ENCODE measurements at regions not wholly inside any gene's neighbourhood (a gene's known extent, or its start where the extent isn't known, plus 50 kb on each side); places are given as distances from the start of the nearest gene placed in this dataset.

GRCh38 chr7:41367967-41368882 is 334.7 kb downstream of the INHBA start:
- no peak for TF ChIP-seq CTCF (conservative IDR thresholded peaks at IDR 0.05)
- no peaks in the 10 kb centered on the region for H3K4me1 ChIP-seq (ENCODE audit: control insufficient read depth, insufficient read depth, low read length)
- no peak overlapping the region for H3K27ac ChIP-seq (ENCODE audit: low read depth, low read length)
- no peak for DNase-seq
- Mint-ChIP-seq H3K27ac (no peak overlapping the region), H3K36me3 (ENCODE audit: low read depth) (no peaks in the 10 kb centered on the region), H3K9me3 (peaks cover 12% of the 10 kb centered on the region), H3K4me1 (no peaks in the 10 kb centered on the region), H3K4me3 (no peak overlapping the region), H3K27me3 (ENCODE audit: insufficient read depth) (no peaks in the 10 kb centered on the region)
- no peaks in the 10 kb centered on the region for H3K27me3 ChIP-seq (ENCODE audit: control insufficient read depth, insufficient read depth, low read length, poor library complexity, severe bottlenecking)
- WGBS, 2 experiments (ENCODE audit: insufficient coverage in 1 of 2, insufficient read length in 1 of 2): 90 to 96% methylated on average over 9 to 11 of the region's 11 CpGs
- H3K9ac ChIP-seq (ENCODE audit: extremely low read depth, low read length, poor library complexity, severe bottlenecking): no peak overlapping the region
- no peak overlapping the region for H3K4me3 ChIP-seq (ENCODE audit: low read length)
- H3K9me3 ChIP-seq (ENCODE audit: control insufficient read depth, low read length): no peaks in the 10 kb centered on the region
- no peaks in the 10 kb centered on the region for H3K36me3 ChIP-seq (ENCODE audit: control insufficient read depth, insufficient read depth, low read length)

DNA sequence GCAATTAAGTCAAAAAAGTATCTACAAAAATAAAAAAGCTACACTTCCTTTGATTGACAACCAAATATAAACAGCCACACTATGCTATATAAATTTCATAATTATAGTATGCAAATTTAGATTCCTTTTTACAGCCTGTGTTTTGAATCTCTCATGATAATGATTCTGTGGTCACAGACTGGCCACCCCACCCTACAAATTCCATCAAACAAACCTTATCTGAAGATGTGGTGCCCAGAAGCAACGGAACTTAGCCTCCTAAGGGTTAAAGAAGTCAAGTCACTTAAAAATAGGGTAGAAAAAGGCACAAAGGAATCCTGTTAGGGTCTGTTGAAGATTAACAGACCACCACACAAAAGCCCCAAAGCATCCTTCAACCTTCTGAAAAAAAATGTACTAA is 351.8 kb downstream of the INHBA start:
- Mint-ChIP-seq H3K27ac (no peak overlapping the region), H3K4me1 (no peaks in the 10 kb centered on the region), H3K36me3 (ENCODE audit: low read depth) (no peaks in the 10 kb centered on the region), H3K9me3 (peaks cover 3% of the 10 kb centered on the region), H3K4me3 (no peak overlapping the region), H3K27me3 (ENCODE audit: insufficient read depth) (no peaks in the 10 kb centered on the region)
- TF ChIP-seq CTCF (conservative IDR thresholded peaks at IDR 0.05): no peak
- 80% methylated on average over 1 of the region's 1 CpG; no CpG with 5 or more reads in 1 of the 2 experiments for WGBS, 2 experiments (ENCODE audit: insufficient coverage in 1 of 2, insufficient read length in 1 of 2)
- Histone ChIP-seq H3K4me3 (ENCODE audit: low read length) (no peak overlapping the region), H3K9me3 (ENCODE audit: control insufficient read depth, low read length) (no peaks in the 10 kb centered on the region), H3K27me3 (ENCODE audit: control insufficient read depth, insufficient read depth, low read length, poor library complexity, severe bottlenecking) (no peaks in the 10 kb centered on the region), H3K36me3 (ENCODE audit: control insufficient read depth, insufficient read depth, low read length) (no peaks in the 10 kb centered on the region), H3K4me1 (ENCODE audit: control insufficient read depth, insufficient read depth, low read length) (no peaks in the 10 kb centered on the region), H3K27ac (ENCODE audit: low read depth, low read length) (no peak overlapping the region), H3K9ac (ENCODE audit: extremely low read depth, low read length, poor library complexity, severe bottlenecking) (no peak overlapping the region)
- no peak for DNase-seq

DNA sequence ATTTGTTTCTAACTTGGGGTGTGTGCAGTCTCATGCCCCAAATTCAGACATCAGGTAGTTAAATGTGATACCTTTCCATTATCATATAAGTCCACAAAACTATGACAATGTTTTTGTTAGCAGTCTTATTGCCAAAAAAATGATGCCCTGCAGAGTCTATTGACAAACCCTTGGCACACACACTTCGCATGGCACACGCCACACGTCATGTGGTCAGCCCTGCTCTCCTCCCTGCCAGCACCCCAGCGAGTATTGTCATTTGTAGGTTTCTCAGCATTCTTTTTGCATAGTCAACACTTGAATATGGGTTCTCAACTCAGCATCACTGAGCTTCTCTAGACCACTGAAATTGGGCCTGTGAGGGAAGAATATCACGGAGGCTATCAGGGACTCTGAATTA is 356.0 kb downstream of the INHBA start:
- Histone ChIP-seq H3K9me3 (ENCODE audit: control insufficient read depth, low read length) (no peaks in the 10 kb centered on the region), H3K36me3 (ENCODE audit: control insufficient read depth, insufficient read depth, low read length) (no peaks in the 10 kb centered on the region), H3K27ac (ENCODE audit: low read depth, low read length) (no peak overlapping the region), H3K9ac (ENCODE audit: extremely low read depth, low read length, poor library complexity, severe bottlenecking) (no peak overlapping the region), H3K4me1 (ENCODE audit: control insufficient read depth, insufficient read depth, low read length) (no peaks in the 10 kb centered on the region), H3K4me3 (ENCODE audit: low read length) (no peak overlapping the region), H3K27me3 (ENCODE audit: control insufficient read depth, insufficient read depth, low read length, poor library complexity, severe bottlenecking) (no peaks in the 10 kb centered on the region)
- Mint-ChIP-seq H3K27ac (no peak overlapping the region), H3K9me3 (peaks cover 3% of the 10 kb centered on the region), H3K4me1 (no peaks in the 10 kb centered on the region), H3K27me3 (ENCODE audit: insufficient read depth) (no peaks in the 10 kb centered on the region), H3K36me3 (ENCODE audit: low read depth) (no peaks in the 10 kb centered on the region), H3K4me3 (no peak overlapping the region)
- no peak for TF ChIP-seq CTCF (conservative IDR thresholded peaks at IDR 0.05)
- DNase-seq: no peak
- 92 to 97% methylated on average over 5 of the region's 5 CpGs for WGBS, 2 experiments (ENCODE audit: insufficient coverage in 1 of 2, insufficient read length in 1 of 2)
